GM19372 (cell line): ENCODE measurements at regions not wholly inside any gene's neighbourhood (a gene's known extent, or its start where the extent isn't known, plus 50 kb on each side); places are given as distances from the start of the nearest gene placed in this dataset.

Experiments
- ATAC-seq: cut with Tn5 transposase; IDR thresholded peaks from one replicate; pipeline ENCODE4 v1.9.1; 2021; ENCODE audit warnings: mild to moderate bottlenecking, low read depth, moderate library complexity; ENCODE audit not compliant: unreplicated experiment

DNA sequence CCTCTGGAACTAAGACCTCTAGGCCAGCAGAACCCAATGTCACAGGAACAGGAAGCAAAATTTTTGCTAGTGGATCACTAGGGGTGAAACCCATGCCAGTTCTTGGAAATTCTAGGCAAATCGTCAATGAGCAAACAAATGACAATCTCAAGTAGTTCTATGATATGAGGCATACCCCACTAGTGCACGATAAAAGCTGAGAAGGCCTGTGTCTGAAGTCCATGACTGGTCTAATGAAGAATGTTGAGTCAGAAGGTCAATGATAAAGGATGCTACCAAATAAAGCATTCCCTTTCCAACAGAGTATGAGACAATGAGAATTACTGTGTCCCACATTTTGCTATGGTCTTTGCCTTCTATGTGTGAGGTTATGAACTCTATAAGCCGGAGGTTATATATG, 149.4 kb upstream of the NOX3 start:
- ATAC-seq = no peak

DNA sequence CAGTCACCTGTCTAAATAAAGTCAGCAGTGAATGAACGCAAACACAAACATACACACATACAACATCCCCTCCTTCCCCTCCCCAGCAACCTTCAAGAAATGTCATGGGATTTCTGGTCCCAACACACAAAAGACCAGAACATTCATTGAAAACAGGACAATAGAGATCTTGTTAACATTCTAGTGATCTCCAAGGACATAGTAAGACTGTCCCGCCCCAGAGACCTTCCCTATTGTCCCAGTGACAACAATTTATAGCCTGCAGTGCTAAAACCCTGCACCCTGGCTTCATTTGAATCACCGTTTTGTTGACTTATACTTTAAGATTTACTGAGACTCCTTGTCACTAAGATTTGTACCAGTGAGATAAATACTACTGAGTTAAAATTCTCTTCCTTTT, 143.9 kb upstream of the NOX3 start:
- ATAC-seq = no peak

DNA sequence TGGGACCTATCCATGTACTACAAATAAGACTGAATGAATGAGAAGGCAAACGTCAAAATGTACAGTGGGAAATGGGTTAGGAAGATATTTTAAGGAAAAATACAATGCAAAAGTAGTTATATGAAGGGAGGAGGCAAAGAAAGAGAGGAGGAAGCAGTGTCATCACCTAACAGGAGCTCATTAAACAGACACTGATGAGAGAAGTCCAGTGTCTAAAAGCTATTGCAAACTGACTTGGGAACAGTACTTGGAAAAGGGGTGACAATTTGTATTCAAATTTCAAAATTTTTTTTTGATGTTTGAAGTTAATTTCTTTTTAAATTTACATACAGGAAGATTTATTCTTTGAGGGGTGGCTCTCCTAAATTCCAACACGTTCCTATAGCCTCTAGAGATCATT, 143.5 kb upstream of the NOX3 start:
- no peak for ATAC-seq

DNA sequence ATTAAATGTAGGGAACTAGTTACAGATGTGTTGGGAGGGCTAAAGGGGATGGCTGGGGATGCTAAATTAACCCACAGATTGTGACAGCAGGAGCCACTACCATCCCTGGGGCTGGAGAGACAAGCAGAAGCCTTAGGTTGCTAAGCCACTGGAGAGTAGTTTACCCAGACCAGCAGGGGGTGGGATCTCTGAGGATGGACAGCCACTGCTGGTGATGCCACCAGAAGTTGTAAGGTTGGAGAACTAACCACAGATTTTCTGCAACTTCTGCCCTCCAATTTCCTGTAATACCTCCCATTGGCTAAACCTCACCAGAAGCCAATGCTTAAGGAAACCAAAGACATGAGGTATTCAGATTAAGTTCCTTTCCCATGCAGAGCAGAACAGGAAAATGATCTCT, 139.6 kb upstream of the NOX3 start:
- ATAC-seq = no peak

DNA sequence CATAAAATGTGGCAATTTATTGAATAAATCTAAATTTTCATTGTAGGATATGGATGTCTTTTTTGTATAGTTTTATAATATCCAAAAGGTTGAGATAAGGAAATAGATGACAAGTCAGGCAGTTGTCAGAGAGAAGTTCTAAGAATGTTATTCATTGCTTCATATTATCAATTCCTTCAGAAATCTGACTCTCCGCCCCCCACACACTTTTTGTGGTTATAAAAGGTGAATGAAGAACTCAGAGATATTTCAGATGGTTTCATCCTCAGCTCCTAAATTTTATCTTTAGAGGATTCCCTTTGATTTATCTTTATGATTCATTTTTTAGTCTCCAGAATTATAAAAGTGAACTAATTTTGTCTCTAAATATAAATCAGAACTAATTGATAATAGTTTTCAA, 136.1 kb upstream of the NOX3 start:
- ATAC-seq = no peak

DNA sequence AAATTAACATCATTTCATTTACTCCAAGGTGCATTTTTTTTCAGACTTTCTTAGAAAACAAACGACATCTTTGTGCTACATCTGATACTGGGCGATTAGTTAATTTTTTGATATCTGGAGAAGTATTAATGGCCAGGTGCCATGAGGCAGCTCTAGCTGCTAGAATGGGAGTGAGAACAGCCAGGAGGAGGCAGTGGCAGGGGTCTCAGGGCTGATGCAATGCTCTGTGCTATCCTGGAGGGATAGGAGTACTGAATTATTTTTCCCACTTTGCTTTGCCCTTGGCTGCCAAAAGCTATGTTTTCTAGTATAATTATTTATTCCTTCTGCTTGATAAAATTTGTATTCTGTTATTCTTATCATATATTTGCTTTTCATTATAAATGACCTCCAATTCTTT, 133.6 kb upstream of the NOX3 start:
- ATAC-seq = no peak

DNA sequence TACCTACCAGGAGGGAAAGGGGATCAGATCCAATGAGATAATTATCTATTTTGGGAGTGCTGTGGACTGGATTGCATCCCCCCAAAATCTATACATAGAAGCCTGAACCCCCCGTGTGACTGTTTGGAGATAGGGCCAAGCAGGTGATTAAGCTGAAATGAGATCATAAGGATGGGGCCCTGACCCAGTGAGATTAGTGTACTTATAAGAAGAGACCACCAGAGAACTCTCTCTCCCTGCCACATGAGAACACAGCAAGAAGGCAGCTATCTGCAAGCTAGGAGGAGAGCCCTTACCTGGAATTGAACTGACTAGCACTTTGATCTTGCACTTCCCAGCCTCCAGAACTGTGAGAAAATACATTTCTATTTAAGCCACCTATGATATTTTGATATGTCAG, 132.2 kb upstream of the NOX3 start:
- ATAC-seq = no peak

DNA sequence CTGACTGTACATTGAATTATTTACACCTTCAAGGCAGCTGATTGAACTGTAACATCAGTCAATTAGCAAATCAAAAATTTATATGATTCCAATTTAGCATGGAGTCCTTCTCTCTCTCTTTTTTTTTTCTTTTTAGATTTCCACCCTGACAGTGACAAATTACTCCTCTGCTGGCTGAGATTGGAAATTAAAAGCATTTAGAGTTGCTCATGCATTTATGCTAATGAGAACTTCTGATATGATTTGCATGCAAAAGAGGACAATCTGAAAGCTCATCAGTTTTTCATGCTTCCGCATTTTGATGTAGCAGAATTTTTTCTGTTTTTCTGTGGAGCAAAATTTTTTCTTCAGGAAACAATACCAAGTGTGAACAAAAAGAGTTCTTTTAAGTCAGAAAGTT, 130.5 kb upstream of the NOX3 start:
- no peak for ATAC-seq

DNA sequence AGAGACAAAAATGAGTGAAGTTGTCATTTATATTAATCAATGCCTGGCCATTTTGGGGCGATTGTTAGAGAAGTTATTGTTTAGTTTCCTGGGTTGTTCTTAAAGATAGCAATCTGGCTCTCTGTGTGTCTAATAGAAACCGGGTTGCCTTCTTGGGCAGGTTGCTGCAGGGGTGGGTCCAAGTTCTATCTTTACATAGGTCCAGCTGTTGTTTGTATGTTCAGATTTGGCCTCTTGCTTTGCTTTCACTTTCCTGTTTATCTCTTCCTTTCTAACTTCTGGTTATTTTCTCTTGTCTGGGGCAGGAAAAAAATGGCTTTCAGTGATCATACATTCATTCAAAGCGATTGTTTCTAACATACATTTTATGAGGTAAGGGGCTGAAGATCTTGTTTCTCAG, 128.4 kb upstream of the NOX3 start:
- ATAC-seq = no peak

DNA sequence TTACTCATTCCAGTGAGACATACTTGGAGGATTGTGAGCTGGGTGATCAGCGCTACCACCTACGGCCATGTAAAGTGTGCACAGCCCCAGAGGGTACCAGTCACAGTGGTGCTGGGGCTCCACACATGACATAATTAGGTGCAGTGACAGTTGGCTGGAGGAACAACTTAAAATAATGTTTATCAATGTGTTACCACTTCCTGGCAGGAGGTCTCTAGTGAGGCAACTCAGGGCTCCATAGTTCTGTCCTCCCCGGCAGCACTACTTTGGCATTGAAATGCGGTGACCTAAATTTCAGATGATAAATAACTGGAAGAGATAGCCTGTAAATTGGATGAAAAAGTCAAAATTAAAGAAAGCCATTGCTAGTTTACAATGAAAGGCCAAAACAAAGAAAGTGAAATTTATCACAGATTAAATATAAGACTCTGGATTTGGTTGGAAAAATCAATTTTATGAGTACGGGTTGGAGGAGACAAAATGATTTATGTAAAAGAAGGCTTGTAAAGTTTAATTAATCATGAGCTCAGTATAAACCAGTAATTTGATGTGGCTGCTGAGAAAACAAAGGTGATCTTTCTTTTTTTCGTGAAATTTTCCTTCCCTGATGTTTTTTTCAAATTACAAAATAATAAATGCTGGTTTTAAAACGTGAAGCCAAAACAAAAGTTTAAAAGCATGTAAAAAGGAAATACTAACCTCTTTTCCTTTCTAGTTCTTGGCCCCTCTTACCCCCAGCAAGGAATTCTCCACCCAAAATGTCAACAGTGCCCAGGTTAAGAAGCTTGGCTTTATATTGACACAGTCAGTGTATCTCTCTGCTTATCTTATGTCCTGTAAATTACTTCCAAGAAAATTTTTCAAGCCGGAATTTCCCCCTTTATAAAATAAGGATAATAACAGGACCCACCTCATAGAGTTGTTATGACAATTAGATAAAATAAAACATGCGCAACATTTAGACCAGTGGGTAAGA, 126.7 kb upstream of the NOX3 start:
- ATAC-seq = no peak

DNA sequence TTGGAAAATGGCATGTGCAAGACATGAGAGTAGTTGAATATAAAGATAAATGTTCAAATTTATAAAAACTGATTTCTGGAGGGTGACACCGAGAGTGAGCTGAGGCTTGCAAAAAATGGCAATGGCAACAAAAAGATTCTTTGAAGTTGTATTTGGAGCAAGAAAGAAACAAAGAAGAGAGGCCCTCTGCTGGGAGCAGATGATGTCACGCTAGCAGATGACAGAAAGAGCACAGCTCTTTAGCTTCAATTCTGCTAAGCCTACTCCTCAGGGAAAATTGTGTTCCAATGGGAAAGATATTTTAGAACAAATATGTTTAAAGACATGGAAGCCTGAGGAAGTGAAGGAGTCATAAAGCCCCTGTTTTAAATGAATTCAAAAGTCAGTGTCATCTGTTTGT, 125.3 kb upstream of the NOX3 start:
- no peak for ATAC-seq

DNA sequence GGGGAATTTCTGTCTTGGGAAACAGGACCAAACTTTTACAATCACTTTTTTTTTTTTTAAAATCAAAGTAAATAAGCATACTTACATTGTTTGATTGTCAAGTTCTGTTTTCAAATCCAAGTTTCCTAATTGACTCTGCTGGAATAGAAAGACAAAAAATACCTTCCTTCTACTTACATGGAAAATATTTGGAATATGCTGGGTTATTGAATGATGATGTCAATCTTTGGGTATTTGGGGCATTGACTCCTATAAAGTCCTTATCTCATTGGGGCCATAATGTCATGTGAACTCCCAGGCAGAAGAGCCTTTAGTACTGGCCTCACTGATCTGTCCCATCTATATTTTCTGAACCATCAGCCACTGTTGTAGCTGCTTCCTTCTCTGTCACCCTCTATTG, 122.6 kb upstream of the NOX3 start:
- no peak for ATAC-seq

DNA sequence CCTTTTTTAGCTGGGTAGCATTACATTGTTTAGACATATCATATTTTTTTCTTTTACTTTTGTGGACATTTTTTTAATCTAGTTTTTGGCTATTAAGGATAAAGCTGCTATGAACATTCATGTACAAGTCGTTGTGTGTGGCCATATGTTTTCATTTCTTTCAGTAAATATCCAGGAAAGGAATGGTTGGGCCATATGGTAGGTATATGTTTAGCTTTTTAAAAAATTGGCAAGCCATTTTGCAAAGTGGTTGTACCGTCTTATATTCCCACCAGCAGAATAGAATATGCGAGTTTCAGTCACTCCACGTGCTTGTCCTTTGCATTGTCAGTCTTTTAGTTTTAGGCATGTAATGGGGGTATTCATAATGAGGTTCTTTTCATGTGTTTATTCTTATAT, 106.3 kb upstream of the NOX3 start:
- no peak for ATAC-seq

DNA sequence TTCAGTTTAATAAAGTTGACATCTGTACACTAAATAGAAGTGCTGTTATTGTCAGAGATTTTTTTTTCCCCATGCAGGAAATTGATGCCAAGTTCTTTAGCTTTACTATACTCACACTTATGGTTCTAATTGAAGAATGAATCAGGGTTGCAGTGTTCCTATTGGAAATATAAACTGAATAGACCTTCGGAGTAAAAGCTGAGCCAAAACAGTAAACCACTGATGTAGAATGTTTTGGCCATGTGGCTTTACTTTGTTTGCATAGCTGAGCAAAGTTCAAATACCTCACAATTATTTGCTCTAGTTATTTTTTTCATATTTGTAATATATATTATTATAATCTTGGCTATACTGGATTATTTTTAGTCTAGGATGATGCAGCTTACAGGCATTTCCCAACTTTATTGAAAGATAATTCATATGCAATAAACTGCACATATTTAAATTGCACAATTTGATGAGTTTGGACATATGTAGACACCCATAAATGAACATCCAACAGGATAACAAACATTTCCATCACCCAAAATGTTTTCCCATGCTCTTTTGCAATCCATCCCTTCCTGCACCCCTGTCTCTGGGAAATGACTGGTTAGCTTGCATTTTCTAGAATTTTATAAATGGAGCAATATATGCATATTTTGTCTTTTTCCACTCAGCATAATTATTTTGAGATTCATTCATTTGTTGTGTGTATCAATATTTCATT, 105.8 kb upstream of the NOX3 start:
- no peak for ATAC-seq

DNA sequence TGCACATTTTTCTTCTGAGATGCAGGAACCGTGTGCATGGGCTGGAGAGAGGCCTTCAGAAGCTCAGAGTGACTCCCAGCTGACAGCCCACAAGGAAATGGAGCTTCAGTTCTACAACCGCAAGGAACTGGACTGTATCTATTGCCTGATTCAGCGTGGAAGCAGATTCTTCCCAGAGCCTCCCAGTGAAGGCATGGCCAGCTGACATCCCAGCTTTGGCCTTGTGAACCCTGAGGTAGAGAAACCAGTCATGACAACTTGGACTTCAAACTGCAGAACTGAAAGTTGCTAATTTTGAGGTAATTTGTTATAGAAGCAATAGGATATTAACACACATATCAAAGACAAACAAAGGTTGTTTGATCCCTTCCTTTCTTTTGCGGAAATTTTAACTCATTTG, 94.3 kb upstream of the NOX3 start:
- ATAC-seq = no peak

DNA sequence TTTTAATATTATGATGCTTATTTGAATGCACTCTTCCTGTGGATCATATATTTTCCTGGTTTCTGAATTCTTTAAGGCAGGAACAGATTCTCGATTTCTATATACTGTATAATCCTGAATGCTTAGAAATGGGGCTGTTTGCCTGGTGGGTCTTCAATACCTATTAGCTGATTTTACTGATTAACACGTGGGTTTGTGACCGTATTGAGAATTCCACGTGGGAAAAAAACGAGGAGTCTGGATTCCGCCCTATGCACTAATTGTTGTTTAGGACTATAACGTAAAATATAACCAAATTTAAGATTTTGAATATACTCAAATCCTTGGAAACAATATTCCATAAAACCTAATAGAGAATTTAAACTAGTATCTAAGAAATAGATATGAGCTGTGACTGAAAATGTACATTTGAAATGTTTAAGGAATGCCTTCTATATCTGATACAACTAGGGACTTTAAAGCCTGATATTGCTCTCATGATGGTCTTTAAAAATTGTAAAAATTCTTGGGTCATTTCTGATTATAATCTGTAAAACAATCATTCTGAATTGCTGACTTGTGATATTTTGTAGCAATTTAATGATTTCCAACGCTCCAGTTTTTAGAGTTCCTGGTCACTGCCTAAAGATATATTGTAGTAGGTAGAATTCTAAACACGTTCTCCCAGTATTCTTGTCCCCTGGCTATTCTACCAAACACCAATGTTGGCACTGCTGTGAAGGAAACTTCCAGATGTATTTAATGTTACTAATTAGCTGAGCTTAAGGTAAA, 93.6 kb upstream of the NOX3 start:
- no peak for ATAC-seq

DNA sequence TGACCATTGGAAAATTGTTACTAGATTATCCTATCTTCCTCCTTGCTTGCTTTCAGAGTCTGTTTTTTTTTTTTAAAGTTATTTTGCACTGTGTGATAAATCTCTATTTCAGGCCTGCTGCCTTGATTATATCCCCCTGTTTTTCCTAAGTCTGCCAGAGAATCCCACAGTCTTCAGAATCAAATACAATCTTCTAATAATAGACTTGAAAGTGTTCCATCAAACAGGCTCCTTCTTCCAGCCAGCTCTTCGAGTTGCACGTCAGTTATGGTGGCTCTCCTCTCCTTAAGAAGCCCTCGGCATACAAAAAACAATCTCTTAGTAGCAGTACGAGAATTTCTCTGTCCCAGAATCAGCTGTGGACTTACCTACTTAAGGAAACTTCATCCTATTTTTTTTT, 92.9 kb upstream of the NOX3 start:
- ATAC-seq = no peak

DNA sequence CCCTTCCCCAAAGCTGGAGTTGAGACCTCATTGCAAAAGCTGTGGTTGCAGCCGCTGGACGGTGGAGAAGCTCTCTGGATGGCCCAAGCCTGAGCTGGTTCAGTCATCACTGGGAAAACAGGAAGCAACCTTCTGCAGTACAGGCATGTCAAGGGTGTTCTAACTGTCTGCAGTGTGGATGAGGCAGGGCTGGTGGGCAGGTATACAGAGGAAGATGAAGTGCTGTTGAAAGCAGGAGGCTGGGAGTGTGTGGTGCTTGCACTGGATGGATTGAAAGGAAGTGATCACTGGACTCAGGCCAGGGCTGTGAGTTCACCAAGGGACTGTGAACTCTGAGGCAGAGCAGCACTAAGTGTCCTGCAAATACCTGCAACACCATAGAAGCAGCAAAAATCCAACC, 89.0 kb upstream of the NOX3 start:
- ATAC-seq = no peak

DNA sequence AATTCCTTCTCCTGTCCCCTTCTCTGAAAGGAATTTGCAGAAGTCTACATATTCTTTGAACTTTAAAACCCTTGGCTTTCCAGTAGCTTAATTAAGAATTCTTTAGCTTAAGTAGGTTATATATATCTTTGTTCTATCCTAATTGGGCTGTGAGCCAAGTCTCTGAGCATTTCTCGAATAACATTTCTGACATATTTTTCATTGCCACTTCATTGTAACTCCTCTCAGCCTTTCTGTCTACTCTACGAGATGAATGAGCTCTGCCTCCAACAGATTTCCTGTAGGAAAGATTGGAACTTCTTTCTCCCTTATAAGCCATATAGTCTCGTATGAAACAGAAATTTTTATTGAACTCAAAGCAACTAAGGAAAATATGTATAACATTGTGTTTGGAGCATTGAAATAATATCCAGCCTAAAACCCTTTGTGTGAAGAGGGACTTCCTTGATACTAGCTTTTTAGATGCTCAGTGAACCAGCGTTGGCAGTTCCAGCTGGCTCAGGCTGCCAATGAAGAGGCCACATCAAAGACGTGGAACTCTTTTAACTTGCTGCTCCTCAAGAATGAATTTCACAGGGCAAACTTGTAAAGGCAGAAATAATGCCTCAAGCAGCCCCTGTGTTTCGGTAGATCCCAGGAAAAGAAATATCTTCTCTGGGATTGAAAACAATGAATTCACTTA, 87.7 kb upstream of the NOX3 start:
- no peak for ATAC-seq

DNA sequence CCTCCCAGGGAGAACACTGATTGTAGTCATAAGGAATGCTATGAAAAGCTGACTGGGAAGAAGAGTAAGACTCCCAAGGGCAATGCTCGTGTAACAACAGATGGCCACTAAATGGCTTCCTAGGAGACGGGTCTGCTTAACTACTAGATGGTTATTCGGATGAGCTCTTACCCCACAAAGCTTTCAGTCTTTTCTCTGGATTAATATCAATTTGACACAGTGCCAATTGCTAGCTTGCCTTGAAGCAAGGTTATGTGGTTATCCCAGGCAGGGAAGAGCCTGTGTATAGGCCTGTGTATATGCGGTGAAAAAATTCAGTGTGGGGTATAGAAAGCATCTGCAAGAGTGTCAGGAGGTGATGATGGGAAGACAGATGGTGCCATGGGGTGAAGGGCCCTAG, 86.4 kb upstream of the NOX3 start:
- no peak for ATAC-seq
